H1 (cell line): ENCODE measurements at regions not wholly inside any gene's neighbourhood (a gene's known extent, or its start where the extent isn't known, plus 50 kb on each side); places are given as distances from the start of the nearest gene placed in this dataset.

Experiments
- CEBPB ChIP-seq: IDR thresholded peaks from 2 replicates; pipeline ENCODE4 v1.6.1; 2012; ENCODE audit warnings: low read depth, low read length
- CREB1 ChIP-seq: IDR thresholded peaks from 2 replicates; pipeline ENCODE4 v1.6.1; 2012; ENCODE audit warnings: inconsistent platforms
- EP300 ChIP-seq, 2 experiments: IDR thresholded peaks; 1 replicate in 1 of 2; 2 replicates in 1 of 2; pipeline ENCODE4 v1.6.1; 2011 to 2012; ENCODE audit warnings: low read depth in 2 of 2, low read length in 2 of 2, mild to moderate bottlenecking in 2 of 2, borderline replicate concordance in 1 of 2, inconsistent platforms in 1 of 2, moderate library complexity in 1 of 2
- EZH2 ChIP-seq: fragments of 200-600 bp; sonication (generic); IDR thresholded peaks from 2 replicates; pipeline ENCODE4 v1.7.1; 2012; ENCODE audit warnings: low read depth, mild to moderate bottlenecking, moderate library complexity, low read length, inconsistent platforms; ENCODE audit not compliant: severe bottlenecking
- MAX ChIP-seq: IDR thresholded peaks from 2 replicates; pipeline ENCODE4 v1.6.1; 2012; ENCODE audit warnings: inconsistent platforms
- RAD21 ChIP-seq, 2 experiments: IDR thresholded peaks in 1 of 2; conservative IDR thresholded peaks in 1 of 2; 2 replicates each; pipeline ENCODE4 v1.6.1; 2011; ENCODE audit warnings: low read depth in 2 of 2, low read length in 2 of 2, improper control_type of control experiment in 1 of 2, inconsistent platforms in 1 of 2, mild to moderate bottlenecking in 1 of 2, moderate library complexity in 1 of 2
- SUZ12 ChIP-seq: fragments of 200-600 bp; sonication (generic); IDR thresholded peaks from 2 replicates; pipeline ENCODE4 v1.6.1; 2012; ENCODE audit warnings: mild to moderate bottlenecking, inconsistent platforms, low read length, moderate library complexity, mixed read lengths
- TF ChIP-seq, protein P1 (sequence below), 3 experiments: IDR thresholded peaks; 1 replicate in 2 of 3; 2 replicates in 1 of 3; pipeline versions ENCODE4 v1.5.1 to v1.6.1; 2011; ENCODE audit warnings: low read length in 3 of 3, mild to moderate bottlenecking in 3 of 3, inconsistent platforms in 2 of 3, low read depth in 1 of 3, moderate library complexity in 1 of 3; ENCODE audit not compliant: insufficient read depth in 1 of 3; ENCODE audit errors: control extremely low read depth in 1 of 3

DNA sequence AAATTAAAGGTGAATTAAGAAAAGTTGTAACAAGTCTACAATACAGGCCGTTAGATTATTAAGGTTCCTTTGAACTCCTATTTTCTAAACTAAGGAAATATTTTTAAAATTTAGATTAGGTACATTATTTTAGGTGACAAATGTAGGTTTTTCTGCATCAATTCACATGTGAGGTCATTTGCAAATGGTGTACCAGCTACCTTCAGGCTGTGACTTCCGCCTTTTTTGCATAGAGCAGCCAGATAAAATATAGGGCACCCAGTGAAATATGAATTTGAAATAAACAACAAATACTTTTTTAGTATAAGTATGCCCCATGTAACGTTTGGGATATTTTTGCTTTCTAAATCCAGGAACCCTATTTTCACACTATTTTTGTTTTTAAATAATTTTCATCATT, 544.0 kb downstream of the LMO4 start:
- TF ChIP-seq SUZ12, result no peak
- no peak for TF ChIP-seq CEBPB
- no peak for TF ChIP-seq MAX
- TF ChIP-seq, protein P1, sequence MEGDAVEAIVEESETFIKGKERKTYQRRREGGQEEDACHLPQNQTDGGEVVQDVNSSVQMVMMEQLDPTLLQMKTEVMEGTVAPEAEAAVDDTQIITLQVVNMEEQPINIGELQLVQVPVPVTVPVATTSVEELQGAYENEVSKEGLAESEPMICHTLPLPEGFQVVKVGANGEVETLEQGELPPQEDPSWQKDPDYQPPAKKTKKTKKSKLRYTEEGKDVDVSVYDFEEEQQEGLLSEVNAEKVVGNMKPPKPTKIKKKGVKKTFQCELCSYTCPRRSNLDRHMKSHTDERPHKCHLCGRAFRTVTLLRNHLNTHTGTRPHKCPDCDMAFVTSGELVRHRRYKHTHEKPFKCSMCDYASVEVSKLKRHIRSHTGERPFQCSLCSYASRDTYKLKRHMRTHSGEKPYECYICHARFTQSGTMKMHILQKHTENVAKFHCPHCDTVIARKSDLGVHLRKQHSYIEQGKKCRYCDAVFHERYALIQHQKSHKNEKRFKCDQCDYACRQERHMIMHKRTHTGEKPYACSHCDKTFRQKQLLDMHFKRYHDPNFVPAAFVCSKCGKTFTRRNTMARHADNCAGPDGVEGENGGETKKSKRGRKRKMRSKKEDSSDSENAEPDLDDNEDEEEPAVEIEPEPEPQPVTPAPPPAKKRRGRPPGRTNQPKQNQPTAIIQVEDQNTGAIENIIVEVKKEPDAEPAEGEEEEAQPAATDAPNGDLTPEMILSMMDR (IDR thresholded peaks at IDR 0.05; ENCODE audit: control extremely low read depth in 1 of 3, insufficient read depth in 1 of 3, low read depth in 1 of 3, low read length in 3 of 3), result no peak
- no peak for TF ChIP-seq EP300 (IDR thresholded peaks at IDR 0.05; ENCODE audit: borderline replicate concordance in 1 of 2, low read depth in 2 of 2, low read length in 2 of 2)
- TF ChIP-seq CREB1, result no peak
- TF ChIP-seq RAD21 (IDR thresholded peaks at IDR 0.05 in 1 of 2, conservative IDR thresholded peaks at IDR 0.05 in 1 of 2; ENCODE audit: low read depth in 2 of 2, low read length in 2 of 2), result no peak
- TF ChIP-seq EZH2, result no peak
